HUES48 (cell line): ENCODE measurements at regions not wholly inside any gene's neighbourhood (a gene's known extent, or its start where the extent isn't known, plus 50 kb on each side); places are given as distances from the start of the nearest gene placed in this dataset.
"Not testable (repeated sequence)": the region's sequence is repeated elsewhere in the genome, so short reads cannot be mapped to it uniquely, and the experiment has no call there.

Experiments
- H3K27ac ChIP-seq: one replicate; pipeline ENCODE4 v1.7.0; 2013; ENCODE audit warnings: low read depth, low read length, inconsistent platforms
- H3K27me3 ChIP-seq: 2 replicates; pipeline ENCODE4 v1.6.1; 2013; ENCODE audit warnings: mild to moderate bottlenecking, low read length; ENCODE audit not compliant: control insufficient read depth, insufficient read depth
- H3K36me3 ChIP-seq: 2 replicates; pipeline ENCODE4 v1.6.1; 2013; ENCODE audit warnings: low read length; ENCODE audit not compliant: control insufficient read depth, insufficient read depth
- H3K4me1 ChIP-seq: 2 replicates; pipeline ENCODE4 v1.6.1; 2013; ENCODE audit warnings: mild to moderate bottlenecking, low read length; ENCODE audit not compliant: control insufficient read depth, insufficient read depth
- H3K4me3 ChIP-seq: 2 replicates; pipeline ENCODE4 v1.5.1; 2013; ENCODE audit warnings: mild to moderate bottlenecking, low read depth, low read length
- H3K9ac ChIP-seq: 2 replicates; pipeline ENCODE4 v1.6.1; 2013; ENCODE audit warnings: mild to moderate bottlenecking, low read depth, low read length, moderate library complexity
- H3K9me3 ChIP-seq: 2 replicates; pipeline ENCODE4 v1.6.1; 2013; ENCODE audit warnings: low read length; ENCODE audit not compliant: control insufficient read depth, insufficient read depth

GRCh38 chr2:33911327-33911726 lies 312.2 kb upstream of the FAM98A start:
- H3K4me3 ChIP-seq = no peak overlapping the region
- H3K27me3 ChIP-seq = no peaks in the 10 kb centered on the region
- peaks cover 14% of the 10 kb centered on the region for H3K9me3 ChIP-seq
- no peaks in the 10 kb centered on the region for H3K4me1 ChIP-seq
- no peaks in the 10 kb centered on the region for H3K36me3 ChIP-seq
- H3K9ac ChIP-seq = no peak overlapping the region
- H3K27ac ChIP-seq = no peak overlapping the region

DNA sequence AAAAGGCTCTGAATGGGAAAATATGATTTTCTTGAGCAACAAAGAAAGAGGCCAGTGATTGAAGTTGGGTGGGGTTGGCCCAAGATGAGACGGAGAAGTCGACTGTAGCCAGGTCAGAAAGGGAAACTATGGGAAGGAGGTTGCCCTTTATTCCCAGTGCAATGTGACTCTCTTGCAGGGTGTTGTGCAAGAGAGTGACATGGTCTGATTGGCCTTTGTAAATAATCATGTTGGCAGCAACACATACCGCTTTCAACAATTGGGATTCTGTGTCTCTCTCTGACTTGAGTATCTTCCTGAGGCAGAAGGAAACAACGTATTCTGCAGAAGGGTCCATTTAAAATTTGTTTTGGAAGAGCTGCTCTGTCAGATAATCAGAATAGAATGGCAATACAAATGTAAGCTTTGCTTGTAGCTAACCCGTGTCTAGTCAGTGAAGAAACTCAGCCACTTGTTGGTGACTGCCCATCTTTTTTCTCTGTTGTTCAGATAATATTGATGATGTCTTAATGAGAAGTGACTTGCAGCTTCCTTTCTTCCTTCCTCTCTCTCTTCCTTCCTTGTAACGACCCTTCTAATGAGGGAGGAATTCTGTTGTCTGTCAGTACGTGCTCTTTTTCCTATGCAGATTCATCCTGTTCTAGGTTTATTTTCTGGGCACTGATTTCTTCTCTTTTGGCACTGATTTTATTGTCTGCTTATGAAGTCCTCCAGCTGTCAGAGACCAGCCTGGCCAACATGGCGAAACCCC lies 311.0 kb upstream of the FAM98A start:
- Histone ChIP-seq H3K27me3 (no peaks in the 10 kb centered on the region), H3K9me3 (peaks cover 14% of the 10 kb centered on the region), H3K4me1 (no peaks in the 10 kb centered on the region), H3K36me3 (no peaks in the 10 kb centered on the region), H3K27ac (no peak overlapping the region), H3K9ac (no peak overlapping the region), H3K4me3 (no peak overlapping the region)

GRCh38 chr2:33907866-33908265 lies 308.8 kb upstream of the FAM98A start:
- H3K4me1 ChIP-seq = no peaks in the 10 kb centered on the region
- H3K9ac ChIP-seq = no peak overlapping the region
- H3K4me3 ChIP-seq = no peak overlapping the region
- no peaks in the 10 kb centered on the region for H3K27me3 ChIP-seq
- H3K27ac ChIP-seq = no peak overlapping the region
- H3K9me3 ChIP-seq = no peaks in the 10 kb centered on the region; the same call in none of the 2 replicates
- H3K36me3 ChIP-seq = no peaks in the 10 kb centered on the region

GRCh38 chr2:33906129-33906528 lies 307.0 kb upstream of the FAM98A start:
- H3K9ac ChIP-seq, H3K4me3 ChIP-seq, H3K27me3 ChIP-seq, H3K4me1 ChIP-seq, H3K36me3 ChIP-seq, H3K9me3 ChIP-seq, H3K27ac ChIP-seq: not testable (repeated sequence)

- no peaks in the 10 kb centered on the region for H3K36me3 ChIP-seq
- H3K27ac ChIP-seq = no peak overlapping the region
- no peaks in the 10 kb centered on the region for H3K27me3 ChIP-seq
- no peaks in the 10 kb centered on the region for H3K4me1 ChIP-seq
- no peak overlapping the region for H3K4me3 ChIP-seq
- H3K9me3 ChIP-seq = no peaks in the 10 kb centered on the region
- no peak overlapping the region for H3K9ac ChIP-seq
Measured at GRCh38 chr2:33904801-33905200, 305.7 kb upstream of the FAM98A start.

DNA sequence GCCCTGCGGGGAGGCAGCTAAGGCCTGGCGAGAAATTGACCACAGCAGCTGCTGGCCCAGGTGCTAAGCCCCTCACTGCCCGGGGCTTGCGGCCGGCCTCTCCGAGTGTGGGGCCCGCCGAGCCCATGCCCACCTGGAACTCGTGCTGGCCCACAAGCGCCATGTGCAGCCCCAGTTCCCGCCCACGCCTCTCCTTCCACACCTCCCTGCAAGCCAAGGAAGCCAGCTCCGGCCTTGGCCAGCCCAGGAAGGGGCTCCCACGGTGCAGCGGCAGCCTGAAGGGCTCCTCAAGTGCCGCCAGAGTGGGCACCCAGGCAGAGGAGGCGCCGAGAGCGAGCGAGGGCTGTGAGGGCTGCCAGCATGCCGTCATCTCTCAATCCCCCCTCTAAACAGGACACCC lies 304.6 kb upstream of the FAM98A start:
- Histone ChIP-seq H3K4me3 (no peak overlapping the region), H3K9ac (no peak overlapping the region), H3K27me3 (no peaks in the 10 kb centered on the region), H3K27ac (no peak overlapping the region), H3K9me3 (no peaks in the 10 kb centered on the region), H3K36me3 (no peaks in the 10 kb centered on the region), H3K4me1 (no peaks in the 10 kb centered on the region)

DNA sequence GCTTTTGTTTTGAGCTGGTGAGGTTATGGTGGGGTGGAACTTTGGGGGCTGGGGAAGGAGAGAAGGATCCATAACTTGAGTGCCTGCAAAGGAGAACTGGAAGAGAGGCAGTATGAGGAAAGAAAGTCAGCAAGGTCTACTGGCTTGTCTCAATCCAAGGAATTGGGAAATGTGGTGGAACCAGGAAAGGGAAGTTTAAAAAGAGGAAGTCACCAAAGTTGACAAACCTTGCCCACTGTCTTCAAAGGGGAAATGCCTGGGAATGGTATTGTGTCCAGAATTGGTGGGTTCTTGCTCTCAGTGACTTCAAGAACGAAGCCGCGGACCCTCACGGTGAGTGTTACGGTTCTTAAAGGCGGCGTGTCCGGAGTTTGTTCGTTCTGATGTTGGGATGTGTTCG lies 304.1 kb upstream of the FAM98A start:
- Histone ChIP-seq H3K27me3 (no peaks in the 10 kb centered on the region), H3K36me3 (no peaks in the 10 kb centered on the region), H3K27ac (no peak overlapping the region), H3K9me3 (no peaks in the 10 kb centered on the region), H3K9ac (no peak overlapping the region), H3K4me1 (no peaks in the 10 kb centered on the region), H3K4me3 (no peak overlapping the region)

DNA sequence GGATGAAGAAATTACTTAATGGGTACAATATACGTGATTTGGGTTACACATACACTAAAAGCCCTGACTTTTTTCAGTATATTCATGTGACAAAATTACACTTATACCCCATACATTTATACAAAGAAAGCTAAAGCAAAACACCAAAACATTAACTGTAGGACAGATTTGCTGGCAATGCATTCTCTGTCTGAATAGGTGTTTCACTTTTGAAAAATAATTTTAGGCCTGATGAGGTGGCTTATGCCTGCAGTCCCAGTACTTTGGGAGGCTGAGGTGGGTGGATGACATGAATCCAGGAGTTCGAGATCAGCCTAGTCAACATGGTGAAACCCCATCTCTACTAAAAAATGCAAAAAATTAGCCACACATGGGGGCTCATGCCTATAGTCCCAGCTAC lies 301.5 kb upstream of the FAM98A start:
- H3K27ac ChIP-seq = no peak overlapping the region
- H3K36me3 ChIP-seq = no peaks in the 10 kb centered on the region
- no peaks in the 10 kb centered on the region for H3K4me1 ChIP-seq
- H3K9ac ChIP-seq = no peak overlapping the region
- H3K4me3 ChIP-seq = no peak overlapping the region
- no peaks in the 10 kb centered on the region for H3K9me3 ChIP-seq
- H3K27me3 ChIP-seq = no peaks in the 10 kb centered on the region

- Histone ChIP-seq H3K4me3 (no peak overlapping the region), H3K9me3 (no peaks in the 10 kb centered on the region), H3K36me3 (no peaks in the 10 kb centered on the region), H3K27me3 (no peaks in the 10 kb centered on the region), H3K4me1 (no peaks in the 10 kb centered on the region), H3K9ac (no peak overlapping the region), H3K27ac (no peak overlapping the region)
Measured at GRCh38 chr2:33897741-33898140, 298.6 kb upstream of the FAM98A start.

GRCh38 chr2:33893824-33894223 lies 294.7 kb upstream of the FAM98A start:
- no peaks in the 10 kb centered on the region for H3K4me1 ChIP-seq
- no peaks in the 10 kb centered on the region for H3K9me3 ChIP-seq
- H3K9ac ChIP-seq = no peak overlapping the region
- no peaks in the 10 kb centered on the region for H3K36me3 ChIP-seq
- no peak overlapping the region for H3K4me3 ChIP-seq
- H3K27me3 ChIP-seq = no peaks in the 10 kb centered on the region
- H3K27ac ChIP-seq = no peak overlapping the region

GRCh38 chr2:33891616-33892015 lies 292.5 kb upstream of the FAM98A start:
- no peaks in the 10 kb centered on the region for H3K27me3 ChIP-seq
- no peaks in the 10 kb centered on the region for H3K36me3 ChIP-seq
- H3K9me3 ChIP-seq = no peaks in the 10 kb centered on the region
- no peaks in the 10 kb centered on the region for H3K4me1 ChIP-seq
- no peak overlapping the region for H3K9ac ChIP-seq
- no peak overlapping the region for H3K4me3 ChIP-seq
- H3K27ac ChIP-seq = no peak overlapping the region
